Choroid plexus epithelial cell (primary cell): ENCODE measurements at regions not wholly inside any gene's neighbourhood (a gene's known extent, or its start where the extent isn't known, plus 50 kb on each side); places are given as distances from the start of the nearest gene placed in this dataset.

ENCODE experiments used
- DNase-seq: peaks from one replicate; pipeline ENCODE4 v3.0.0-alpha.2; 2010; ENCODE audit warnings: low read depth
- H3K4me3 ChIP-seq: 2 replicates; pipeline ENCODE4 v1.5.1; 2011; ENCODE audit warnings: low read depth, mild to moderate bottlenecking, control low read depth, low read length, moderate library complexity
- CTCF ChIP-seq: conservative IDR thresholded peaks from 2 replicates; pipeline ENCODE4 v1.5.1; 2011; ENCODE audit warnings: low read depth, mild to moderate bottlenecking, control low read depth, inconsistent platforms, low read length, moderate library complexity

- no peak for TF ChIP-seq CTCF
- H3K4me3 ChIP-seq: no peak overlapping the region
- no peak for DNase-seq
Observed at GRCh38 chr18:31213641-31214040, 51.0 kb upstream of the DSC1 start.

GRCh38 chr18:31217038-31217849 lies 54.6 kb upstream of the DSC1 start:
- peak; percentile 38 for DNase-seq
- TF ChIP-seq CTCF: no peak
- no peak overlapping the region for H3K4me3 ChIP-seq

- no peak for DNase-seq
- no peak overlapping the region for H3K4me3 ChIP-seq
- TF ChIP-seq CTCF: no peak
Observed at GRCh38 chr18:31218671-31219383, 56.2 kb upstream of the DSC1 start.

GRCh38 chr18:31219395-31219794 lies 56.7 kb upstream of the DSC1 start:
- no peak overlapping the region for H3K4me3 ChIP-seq
- DNase-seq: no peak
- no peak for TF ChIP-seq CTCF

- TF ChIP-seq CTCF: no peak
- DNase-seq: no peak
Observed at GRCh38 chr18:31223371-31223770, 60.7 kb upstream of the DSC1 start.

GRCh38 chr18:31225668-31226067 lies 63.0 kb upstream of the DSC1 start:
- DNase-seq: peak; percentile 93

More at GRCh38 chr18:31223371-31223770, 60.7 kb upstream of the DSC1 start:
- no peak overlapping the region for H3K4me3 ChIP-seq

More at GRCh38 chr18:31225668-31226067, 63.0 kb upstream of the DSC1 start:
- H3K4me3 ChIP-seq: no peak overlapping the region
- TF ChIP-seq CTCF: no peak
